ENCODE measurements at regions not wholly inside any gene's neighbourhood (a gene's known extent, or its start where the extent isn't known, plus 50 kb on each side); places are given as distances from the start of the nearest gene placed in this dataset.

GRCh38 chr4:96637971-96638412 lies 798.1 kb downstream of the PDHA2 start:
- Histone ChIP-seq H3K4me3 (ENCODE audit: low read length) (no peak overlapping the region), H3K27me3 (ENCODE audit: control insufficient read depth, low read length) (no peaks in the 10 kb centered on the region), H3K36me3 (ENCODE audit: control insufficient read depth, low read length) (no peaks in the 10 kb centered on the region), H3F3A (ENCODE audit: control insufficient read depth, insufficient read depth) (no peaks in the 10 kb centered on the region), H3K9me2 (replicated peaks; ENCODE audit: control insufficient read depth, low read length) (no peaks in the 10 kb centered on the region), H3K4me2 (ENCODE audit: low read length) (no peak overlapping the region), H3K27ac (ENCODE audit: low read depth, low read length) (no peak overlapping the region), H3K9me3 (ENCODE audit: control insufficient read depth, insufficient read depth, low read length) (peaks cover 1% of the 10 kb centered on the region; the same call in 1 of the 2 replicates), H4K20me1 (ENCODE audit: control insufficient read depth, insufficient read depth, low read depth, low read length) (no peaks in the 10 kb centered on the region), H3K4me1 (ENCODE audit: control insufficient read depth, low read length) (no peaks in the 10 kb centered on the region), H3K79me2 (ENCODE audit: control insufficient read depth, low read length) (no peaks in the 10 kb centered on the region)
- no peak for TF ChIP-seq EZH2phosphoT487 (IDR thresholded peaks at IDR 0.05; ENCODE audit: borderline replicate concordance, low read length)
- TF ChIP-seq, protein P1, sequence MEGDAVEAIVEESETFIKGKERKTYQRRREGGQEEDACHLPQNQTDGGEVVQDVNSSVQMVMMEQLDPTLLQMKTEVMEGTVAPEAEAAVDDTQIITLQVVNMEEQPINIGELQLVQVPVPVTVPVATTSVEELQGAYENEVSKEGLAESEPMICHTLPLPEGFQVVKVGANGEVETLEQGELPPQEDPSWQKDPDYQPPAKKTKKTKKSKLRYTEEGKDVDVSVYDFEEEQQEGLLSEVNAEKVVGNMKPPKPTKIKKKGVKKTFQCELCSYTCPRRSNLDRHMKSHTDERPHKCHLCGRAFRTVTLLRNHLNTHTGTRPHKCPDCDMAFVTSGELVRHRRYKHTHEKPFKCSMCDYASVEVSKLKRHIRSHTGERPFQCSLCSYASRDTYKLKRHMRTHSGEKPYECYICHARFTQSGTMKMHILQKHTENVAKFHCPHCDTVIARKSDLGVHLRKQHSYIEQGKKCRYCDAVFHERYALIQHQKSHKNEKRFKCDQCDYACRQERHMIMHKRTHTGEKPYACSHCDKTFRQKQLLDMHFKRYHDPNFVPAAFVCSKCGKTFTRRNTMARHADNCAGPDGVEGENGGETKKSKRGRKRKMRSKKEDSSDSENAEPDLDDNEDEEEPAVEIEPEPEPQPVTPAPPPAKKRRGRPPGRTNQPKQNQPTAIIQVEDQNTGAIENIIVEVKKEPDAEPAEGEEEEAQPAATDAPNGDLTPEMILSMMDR (IDR thresholded peaks at IDR 0.05; ENCODE audit: low read depth, low read length, poor library complexity, severe bottlenecking) = no peak

DNA sequence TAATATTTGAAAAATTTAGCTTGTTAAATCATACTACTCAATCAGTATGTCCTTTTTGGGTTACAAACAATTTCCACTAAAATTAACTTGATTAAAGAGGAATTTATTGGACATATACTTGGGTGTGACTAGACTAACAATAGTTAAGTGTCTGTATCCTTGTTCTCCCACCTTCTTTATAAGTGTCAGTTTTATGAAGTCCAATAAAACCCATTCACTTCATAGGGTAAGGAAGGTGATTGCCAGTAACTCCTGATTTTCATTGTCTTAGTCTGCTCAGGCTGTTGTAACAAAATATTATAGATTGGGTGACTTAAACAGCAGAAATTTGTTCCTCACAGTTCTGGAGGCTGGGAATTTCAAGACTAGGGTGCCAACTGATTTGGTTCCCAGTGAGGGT lies 800.0 kb downstream of the PDHA2 start:
- Histone ChIP-seq H3F3A (ENCODE audit: control insufficient read depth, insufficient read depth) (no peaks in the 10 kb centered on the region), H3K79me2 (ENCODE audit: control insufficient read depth, low read length) (no peaks in the 10 kb centered on the region), H3K4me1 (ENCODE audit: control insufficient read depth, low read length) (no peaks in the 10 kb centered on the region), H3K9me3 (ENCODE audit: control insufficient read depth, insufficient read depth, low read length) (no peaks in the 10 kb centered on the region), H3K4me3 (ENCODE audit: low read length) (no peak overlapping the region), H3K36me3 (ENCODE audit: control insufficient read depth, low read length) (no peaks in the 10 kb centered on the region), H3K9me2 (replicated peaks; ENCODE audit: control insufficient read depth, low read length) (no peaks in the 10 kb centered on the region), H3K27ac (ENCODE audit: low read depth, low read length) (no peak overlapping the region), H3K4me2 (ENCODE audit: low read length) (no peak overlapping the region), H4K20me1 (ENCODE audit: control insufficient read depth, insufficient read depth, low read depth, low read length) (no peaks in the 10 kb centered on the region), H3K27me3 (ENCODE audit: control insufficient read depth, low read length) (no peaks in the 10 kb centered on the region)
- TF ChIP-seq, protein P1 (IDR thresholded peaks at IDR 0.05; ENCODE audit: low read depth, low read length, poor library complexity, severe bottlenecking) = no peak
- TF ChIP-seq EZH2phosphoT487 (IDR thresholded peaks at IDR 0.05; ENCODE audit: borderline replicate concordance, low read length) = no peak

DNA sequence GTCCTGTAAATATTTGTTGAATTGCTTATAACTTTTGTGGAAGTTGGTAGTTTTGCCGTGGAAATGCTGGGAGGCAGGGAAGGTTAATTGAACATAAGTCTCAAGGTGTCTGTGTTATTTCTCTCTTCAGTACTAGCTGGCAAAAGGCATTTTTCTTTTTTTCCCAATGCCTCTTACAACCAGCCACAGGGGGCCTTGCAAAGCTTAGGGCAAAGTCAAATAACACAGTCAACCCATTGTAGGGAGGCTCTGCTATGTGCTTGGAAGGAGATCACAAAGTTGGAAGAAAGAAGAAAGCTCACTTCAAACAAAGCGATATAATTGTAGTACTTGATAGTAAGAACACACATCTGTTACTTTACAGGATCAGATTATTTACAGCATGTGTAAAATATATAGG lies 802.6 kb downstream of the PDHA2 start:
- Histone ChIP-seq H3K4me3 (ENCODE audit: low read length) (no peak overlapping the region), H3K79me2 (ENCODE audit: control insufficient read depth, low read length) (no peaks in the 10 kb centered on the region), H4K20me1 (ENCODE audit: control insufficient read depth, insufficient read depth, low read depth, low read length) (no peaks in the 10 kb centered on the region), H3K9me3 (ENCODE audit: control insufficient read depth, insufficient read depth, low read length) (no peaks in the 10 kb centered on the region), H3K4me1 (ENCODE audit: control insufficient read depth, low read length) (no peaks in the 10 kb centered on the region), H3K36me3 (ENCODE audit: control insufficient read depth, low read length) (no peaks in the 10 kb centered on the region), H3K27me3 (ENCODE audit: control insufficient read depth, low read length) (no peaks in the 10 kb centered on the region), H3F3A (ENCODE audit: control insufficient read depth, insufficient read depth) (no peaks in the 10 kb centered on the region), H3K27ac (ENCODE audit: low read depth, low read length) (no peak overlapping the region), H3K4me2 (ENCODE audit: low read length) (no peak overlapping the region), H3K9me2 (replicated peaks; ENCODE audit: control insufficient read depth, low read length) (no peaks in the 10 kb centered on the region)
- TF ChIP-seq EZH2phosphoT487 (IDR thresholded peaks at IDR 0.05; ENCODE audit: borderline replicate concordance, low read length) = no peak
- TF ChIP-seq, protein P1 (IDR thresholded peaks at IDR 0.05; ENCODE audit: low read depth, low read length, poor library complexity, severe bottlenecking) = no peak

All from DOHH2 (cell line).